ENCODE measurements at regions not wholly inside any gene's neighbourhood (a gene's known extent, or its start where the extent isn't known, plus 50 kb on each side); places are given as distances from the start of the nearest gene placed in this dataset.

- no peak for TF ChIP-seq CTCF (IDR thresholded peaks at IDR 0.05)
- TF ChIP-seq POLR2AphosphoS5 (IDR thresholded peaks at IDR 0.05) = no peak
- no peak for TF ChIP-seq POLR2A (IDR thresholded peaks at IDR 0.05)
Measured at GRCh38 chr3:13706886-13707285, 158.0 kb downstream of the FBLN2 start.

Measured in prostate gland (tissue), 2 donors.